ENCODE measurements at regions not wholly inside any gene's neighbourhood (a gene's known extent, or its start where the extent isn't known, plus 50 kb on each side); places are given as distances from the start of the nearest gene placed in this dataset.

DNA sequence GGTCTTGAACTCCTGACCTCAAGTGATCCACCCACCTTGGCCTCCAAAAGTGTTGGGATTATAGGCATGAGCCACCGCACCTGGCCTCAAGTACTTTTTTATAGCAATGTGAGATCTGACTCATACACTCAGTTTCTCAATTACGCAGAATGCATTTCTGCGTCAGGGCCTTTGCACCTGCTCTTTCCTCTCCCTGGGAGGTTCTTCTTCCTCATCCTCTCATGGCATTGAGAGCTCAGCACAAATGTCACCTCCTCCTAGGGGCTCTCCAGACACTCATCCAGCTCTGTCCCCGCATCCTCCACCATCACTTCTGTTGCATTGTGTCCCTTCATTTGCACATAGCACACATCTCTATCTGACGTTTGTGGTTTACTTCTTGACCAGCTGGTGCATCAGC is 418.8 kb downstream of the PTPRU start:
- no peak for TF ChIP-seq CTCF (IDR thresholded peaks at IDR 0.05; ENCODE audit: low read depth, low read length, poor library complexity, severe bottlenecking)
- no peak for TF ChIP-seq EZH2phosphoT487 (IDR thresholded peaks at IDR 0.05; ENCODE audit: borderline replicate concordance, low read length)
